Transverse colon (tissue), 4 donors: ENCODE measurements at regions not wholly inside any gene's neighbourhood (a gene's known extent, or its start where the extent isn't known, plus 50 kb on each side); places are given as distances from the start of the nearest gene placed in this dataset.

Experiments used
- DNase-seq: peaks from one replicate; pipeline ENCODE4 v3.0.0-alpha.2; 2019
- H3K27ac ChIP-seq, 4 donors: fragments of 200-600 bp; sonication (generic); 2 replicates each; pipeline ENCODE4 v1.5.1; 2016 to 2018; ENCODE audit warnings: inconsistent platforms in 4 of 4
- H3K27me3 ChIP-seq: fragments of 200-600 bp; sonication (generic); 2 replicates; pipeline ENCODE4 v1.5.1; 2017; ENCODE audit warnings: inconsistent platforms
- H3K36me3 ChIP-seq, 4 donors: fragments of 200-600 bp; sonication (generic); 2 replicates each; pipeline ENCODE4 v1.5.1; 2017 to 2019; ENCODE audit warnings: inconsistent platforms in 4 of 4
- H3K4me1 ChIP-seq, 4 donors: fragments of 200-600 bp; sonication (generic); 2 replicates each; pipeline ENCODE4 v1.5.1; 2017 to 2020; ENCODE audit warnings: inconsistent platforms in 4 of 4
- H3K4me3 ChIP-seq, 4 donors: fragments of 200-600 bp; sonication (generic); 1 replicate in 1 of 4; 2 replicates in 3 of 4; pipeline versions ENCODE4 v1.5.1 to v1.6.1; 2017 to 2019; ENCODE audit warnings: inconsistent platforms in 4 of 4
- H3K9me3 ChIP-seq, 2 donors: fragments of 200-600 bp; sonication (generic); 2 replicates each; pipeline ENCODE4 v1.5.1; 2017 to 2019; ENCODE audit warnings: inconsistent platforms in 2 of 2
- CTCF ChIP-seq, 5 experiments: fragments of 200-600 bp in 3 of 5; fragments of 450-650 bp in 2 of 5; sonication (generic) in 3 of 5; IDR thresholded peaks; 1 replicate in 2 of 5; 2 replicates in 3 of 5; pipeline ENCODE4 v1.5.1; 2016 to 2017; ENCODE audit warnings: antibody characterized with exemption in 5 of 5, inconsistent platforms in 3 of 5, mild to moderate bottlenecking in 2 of 5, moderate library complexity in 1 of 5
- EP300 ChIP-seq: sonication (generic); formaldehyde crosslinking; IDR thresholded peaks from one replicate; pipeline ENCODE4 v1.6.1; 2017; ENCODE audit warnings: antibody characterized with exemption, low read depth
- POLR2A ChIP-seq: fragments of 450-650 bp; IDR thresholded peaks from one replicate; pipeline ENCODE4 v1.6.1; 2016; ENCODE audit warnings: antibody characterized with exemption, mild to moderate bottlenecking, moderate library complexity
- POLR2AphosphoS5 ChIP-seq, 3 donors: sonication (generic); formaldehyde crosslinking; IDR thresholded peaks; one replicate each; pipeline ENCODE4 v1.6.1; 2016; ENCODE audit warnings: antibody characterized with exemption in 3 of 3
- WGBS, 2 donors: methylation state at CpG; one replicate each; pipeline ENCODE4 v1.1.5; 2018; ENCODE audit warnings: low coverage in 1 of 2; 5-methylcytosine and 5-hydroxymethylcytosine counted together
- in situ Hi-C, 4 donors: fragments of 200-750 bp; cut with MboI; loops; one replicate each; pipeline versions ENCODE4 v1.15.0 to v1.15.1; 2017; ENCODE audit warnings: low sequenced_read_pairs in 3 of 4, low pct_ligation_motif_present in 1 of 4, low pct_unique_long_range_greater_than_20kb in 1 of 4
- intact Hi-C: fragments of 100-400 bp; cut with DNase I; formaldehyde crosslinking; loops from one replicate; pipeline ENCODE4 v1.15.1; 2023; ENCODE audit warnings: low total_unique reads

- no peaks in the 10 kb centered on the region for H3K36me3 ChIP-seq
- in situ Hi-C loops (no loop called here), intact Hi-C loops (no loop called here)
- no peak overlapping the region for H3K4me3 ChIP-seq
- H3K9me3 ChIP-seq = no peaks in the 10 kb centered on the region
- no peak for DNase-seq
- H3K27ac ChIP-seq = no peak overlapping the region
- no peaks in the 10 kb centered on the region for H3K4me1 ChIP-seq
- no peaks in the 10 kb centered on the region for H3K27me3 ChIP-seq
- TF ChIP-seq CTCF (IDR thresholded peaks at IDR 0.05) (no peak), EP300 (no peak), POLR2A (no peak), POLR2AphosphoS5 (IDR thresholded peaks at IDR 0.05) (no peak)
- 74 to 80% methylated on average over 5 of the region's 5 CpGs for WGBS, 2 donors
Observed at GRCh38 chr2:194205568-194206227, 1451.3 kb upstream of the SLC39A10 start.

- intact Hi-C loops (no loop called here), in situ Hi-C loops (no loop called here)
- 67% methylated on average over 1 of the region's 1 CpG; no CpG with 5 or more reads in 1 of the 2 donors for WGBS, 2 donors
- Histone ChIP-seq H3K9me3 (no peaks in the 10 kb centered on the region), H3K27ac (no peak overlapping the region), H3K4me3 (no peak overlapping the region), H3K27me3 (no peaks in the 10 kb centered on the region), H3K4me1 (no peaks in the 10 kb centered on the region), H3K36me3 (no peaks in the 10 kb centered on the region)
- no peak for DNase-seq
- no peak for TF ChIP-seq POLR2A
- TF ChIP-seq EP300 = no peak
Observed at GRCh38 chr2:194203898-194204297, 1453.1 kb upstream of the SLC39A10 start.

- in situ Hi-C loops (no loop called here), intact Hi-C loops (no loop called here)
- WGBS, 2 donors = 40 to 48% methylated on average over 2 of the region's 2 CpGs
- Histone ChIP-seq H3K9me3 (no peaks in the 10 kb centered on the region), H3K4me1 (no peaks in the 10 kb centered on the region), H3K36me3 (no peaks in the 10 kb centered on the region), H3K27me3 (no peaks in the 10 kb centered on the region), H3K27ac (no peak overlapping the region), H3K4me3 (no peak overlapping the region)
- no peak for DNase-seq
- TF ChIP-seq EP300 = no peak
- no peak for TF ChIP-seq CTCF (IDR thresholded peaks at IDR 0.05)
- TF ChIP-seq POLR2AphosphoS5 (IDR thresholded peaks at IDR 0.05) = no peak
- no peak for TF ChIP-seq POLR2A
Observed at GRCh38 chr2:194182888-194183287, 1474.1 kb upstream of the SLC39A10 start.

GRCh38 chr2:194176134-194176533 is 1480.9 kb upstream of the SLC39A10 start:
- in situ Hi-C loops (no loop called here), intact Hi-C loops (no loop called here)
- Histone ChIP-seq H3K27me3 (no peaks in the 10 kb centered on the region), H3K36me3 (no peaks in the 10 kb centered on the region), H3K9me3 (peaks cover 0 to 3% of the 10 kb centered on the region in 2 donors), H3K27ac (no peak overlapping the region), H3K4me1 (no peaks in the 10 kb centered on the region), H3K4me3 (no peak overlapping the region)
- 93% methylated on average over 20 of the region's 22 CpGs; no CpG with 5 or more reads in 1 of the 2 donors for WGBS, 2 donors
- TF ChIP-seq CTCF (IDR thresholded peaks at IDR 0.05) = no peak
- TF ChIP-seq POLR2A = no peak
- no peak for TF ChIP-seq POLR2AphosphoS5 (IDR thresholded peaks at IDR 0.05)
- TF ChIP-seq EP300 = no peak
- no peak for DNase-seq

- Histone ChIP-seq H3K36me3 (no peaks in the 10 kb centered on the region), H3K4me1 (no peaks in the 10 kb centered on the region), H3K9me3 (no peaks in the 10 kb centered on the region), H3K4me3 (no peak overlapping the region), H3K27ac (no peak overlapping the region), H3K27me3 (no peaks in the 10 kb centered on the region)
- TF ChIP-seq POLR2A (no peak), CTCF (IDR thresholded peaks at IDR 0.05) (peak in 4 of 5 experiments; percentile 29 to 41 (median 38))
- intact Hi-C loops = no loop called here
- in situ Hi-C loops = loop anchor here in 1 of 4 donors (25.0 kb wide), 1 partner anchor 1145 kb away; no protein-coding TSS in a partner anchor
- DNase-seq = no peak
- WGBS, 2 donors = 40 to 44% methylated on average over 2 of the region's 2 CpGs
Observed at GRCh38 chr2:194166818-194167217, 1490.2 kb upstream of the SLC39A10 start.
